ENCODE measurements at regions not wholly inside any gene's neighbourhood (a gene's known extent, or its start where the extent isn't known, plus 50 kb on each side); places are given as distances from the start of the nearest gene placed in this dataset.

- DNase-seq (ENCODE audit: low read depth) = peak; percentile 13
Observed at GRCh38 chr2:234335661-234336228, 161.1 kb downstream of the ARL4C start.

GRCh38 chr2:234334756-234335155 lies 162.1 kb downstream of the ARL4C start:
- DNase-seq (ENCODE audit: low read depth) = no peak

DNA sequence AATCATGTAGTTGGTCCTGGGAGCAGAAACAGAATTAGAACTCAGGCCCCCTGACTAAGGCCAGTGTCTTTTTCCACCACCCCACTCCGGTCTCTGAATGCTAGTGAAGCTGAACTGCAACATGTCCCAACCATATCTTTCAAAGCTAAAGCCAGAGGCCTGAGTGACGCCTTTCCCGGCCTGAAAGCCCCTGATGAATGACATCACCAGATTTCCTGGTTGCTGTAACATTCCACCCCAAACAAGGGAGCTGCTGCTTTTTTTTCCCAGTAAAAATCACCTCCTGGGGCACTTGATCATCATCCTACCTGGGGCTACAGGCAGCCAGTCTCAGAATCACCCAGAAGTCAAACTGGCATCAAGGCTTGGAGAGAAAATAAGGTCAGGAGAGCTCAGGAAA lies 162.7 kb downstream of the ARL4C start:
- DNase-seq (ENCODE audit: low read depth) = no peak

DNA sequence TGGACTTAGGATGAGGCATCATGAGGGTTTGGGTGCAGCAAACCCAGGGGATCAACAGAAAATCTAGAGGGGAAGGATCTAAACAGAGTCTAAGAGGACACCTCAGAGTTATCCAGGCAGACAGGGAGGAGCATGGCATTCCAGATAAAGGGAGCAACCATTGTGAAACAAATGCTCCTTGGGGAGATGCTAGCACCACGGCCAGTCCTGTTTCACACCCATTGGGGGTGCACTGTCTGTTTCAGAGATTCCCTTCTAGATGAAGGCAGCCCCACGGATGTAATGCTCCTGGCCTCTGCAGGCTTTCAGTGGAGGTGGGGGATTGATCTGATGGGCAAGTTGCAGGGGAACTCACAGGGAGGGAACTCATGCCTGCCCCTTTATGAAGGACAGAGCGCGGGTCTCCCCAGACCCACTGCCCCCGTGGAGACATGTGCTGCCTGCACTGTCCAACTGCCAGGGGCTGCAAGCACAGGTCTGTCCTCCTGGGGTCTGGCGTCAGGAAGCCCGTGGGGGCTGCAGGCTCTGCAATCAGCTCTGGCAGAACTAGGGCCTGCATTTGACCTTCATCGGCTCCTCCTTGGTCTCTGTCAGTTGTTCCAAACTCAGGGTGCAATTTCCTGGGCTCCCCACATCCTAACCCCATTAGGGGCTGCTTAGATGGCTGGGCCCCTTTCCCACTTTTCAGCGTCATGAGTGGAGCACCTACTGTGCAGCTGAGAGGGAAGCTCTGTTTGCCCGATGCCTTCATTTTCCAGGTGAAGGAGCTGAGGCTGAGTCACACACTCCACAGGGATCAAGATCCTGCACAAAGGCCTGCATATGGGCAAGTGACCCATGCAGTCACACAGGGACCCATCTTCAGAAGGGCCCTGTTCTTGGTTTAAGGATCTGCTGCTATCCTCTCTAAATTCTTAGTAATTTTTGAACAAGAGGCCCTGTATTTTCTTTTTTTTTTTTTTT lies 163.4 kb downstream of the ARL4C start:
- DNase-seq (ENCODE audit: low read depth) = no peak

DNA sequence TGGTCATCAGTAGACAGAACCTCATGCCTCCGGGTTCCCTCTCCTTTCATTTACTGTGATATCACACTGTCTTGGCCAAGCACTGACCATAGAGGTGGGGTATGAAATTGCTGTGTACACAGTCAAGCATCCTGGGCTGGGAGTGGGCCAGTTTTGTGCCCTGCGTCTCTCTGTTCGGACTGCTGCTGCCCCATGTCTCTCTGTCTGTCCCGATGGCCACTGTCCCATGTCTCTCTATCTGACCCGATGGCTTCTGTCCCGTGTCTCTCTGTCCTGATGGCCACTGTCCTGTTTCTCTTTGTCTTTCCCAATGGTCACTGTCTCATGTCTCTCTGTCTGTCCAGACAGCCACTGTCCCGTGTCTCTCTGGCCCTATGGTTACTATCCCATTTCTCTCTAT lies 164.9 kb downstream of the ARL4C start:
- DNase-seq (ENCODE audit: low read depth) = no peak

DNA sequence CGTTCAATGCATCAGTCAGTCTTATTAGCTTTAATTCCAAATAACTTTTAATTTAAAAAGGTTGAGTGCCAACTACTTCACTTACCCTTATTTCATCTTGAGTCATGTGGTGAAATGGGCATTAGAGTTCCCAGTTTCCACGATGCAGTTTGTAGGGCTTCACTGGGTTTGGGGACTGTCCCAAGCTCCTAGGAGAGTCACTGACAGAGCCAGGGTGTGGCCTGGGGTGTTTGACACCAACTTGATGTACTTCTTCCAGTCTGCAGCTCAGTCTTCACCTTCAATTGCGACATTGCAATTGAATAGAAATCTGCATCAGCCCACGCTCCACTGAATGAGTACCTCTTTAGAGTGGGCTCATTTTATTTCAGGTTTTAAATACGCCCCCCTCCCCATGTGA lies 165.3 kb downstream of the ARL4C start:
- no peak for DNase-seq (ENCODE audit: low read depth)

DNA sequence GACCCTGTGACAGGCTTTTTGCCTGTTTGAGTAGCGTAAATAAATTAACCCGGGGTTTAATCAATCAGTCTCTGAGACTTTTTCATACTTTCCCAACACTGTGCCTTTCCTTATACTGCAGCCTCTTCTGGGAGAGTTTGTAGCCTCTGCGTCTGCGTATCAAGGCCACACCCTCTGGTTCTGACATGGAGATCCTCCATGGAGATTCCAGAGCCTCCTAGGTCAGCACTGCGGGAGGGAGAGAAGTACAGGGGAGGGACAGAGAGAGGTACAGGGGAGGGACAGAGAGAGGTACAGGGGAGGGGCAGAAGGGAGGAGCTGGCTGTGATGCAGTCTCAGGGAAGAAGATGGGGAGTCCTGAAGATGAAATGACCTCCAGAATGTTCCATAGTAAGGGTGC lies 166.0 kb downstream of the ARL4C start:
- no peak for DNase-seq (ENCODE audit: low read depth)

GRCh38 chr2:234329202-234329960 lies 167.5 kb downstream of the ARL4C start:
- no peak for DNase-seq (ENCODE audit: low read depth)

- no peak for DNase-seq (ENCODE audit: low read depth)
Observed at GRCh38 chr2:234328444-234328990, 168.4 kb downstream of the ARL4C start.

- DNase-seq (ENCODE audit: low read depth) = no peak
Observed at GRCh38 chr2:234326694-234327093, 170.2 kb downstream of the ARL4C start.

DNA sequence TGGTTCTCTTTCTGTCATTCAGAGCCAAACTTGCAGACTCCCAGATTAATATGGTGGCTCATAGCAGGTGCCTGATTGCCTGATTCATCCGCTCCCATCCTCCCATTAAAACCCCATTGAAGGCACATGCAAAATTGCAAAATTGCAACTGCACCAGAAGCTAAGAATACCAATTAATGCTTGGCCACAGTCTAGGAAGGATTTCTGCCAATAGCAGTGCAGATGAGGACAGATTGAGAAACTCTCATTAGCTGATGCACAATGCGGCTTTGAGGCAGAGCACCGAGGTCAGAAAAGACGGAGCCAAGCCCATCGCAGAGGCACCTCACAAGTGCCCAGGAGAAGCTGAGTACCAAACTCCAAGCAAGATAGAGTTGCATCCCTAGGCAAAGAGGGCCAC lies 172.8 kb downstream of the ARL4C start:
- no peak for DNase-seq (ENCODE audit: low read depth)

GRCh38 chr2:234322766-234323465 lies 174.0 kb downstream of the ARL4C start:
- no peak for DNase-seq (ENCODE audit: low read depth)

- DNase-seq (ENCODE audit: low read depth) = no peak
Observed at GRCh38 chr2:234320066-234320465, 176.8 kb downstream of the ARL4C start.

- no peak for DNase-seq (ENCODE audit: low read depth)
Observed at GRCh38 chr2:234318361-234318760, 178.5 kb downstream of the ARL4C start.

- DNase-seq (ENCODE audit: low read depth) = no peak
Observed at GRCh38 chr2:234313558-234313957, 183.3 kb downstream of the ARL4C start.

- DNase-seq (ENCODE audit: low read depth) = no peak
Observed at GRCh38 chr2:234310166-234310565, 186.7 kb downstream of the ARL4C start.

GRCh38 chr2:234309431-234309830 lies 187.4 kb downstream of the ARL4C start:
- no peak for DNase-seq (ENCODE audit: low read depth)

- DNase-seq (ENCODE audit: low read depth) = peak; percentile 39
Observed at GRCh38 chr2:234308813-234309195, 188.1 kb downstream of the ARL4C start.

GRCh38 chr2:234308073-234308812 lies 188.6 kb downstream of the ARL4C start:
- no peak for DNase-seq (ENCODE audit: low read depth)

GRCh38 chr2:234307322-234307961 lies 189.4 kb downstream of the ARL4C start:
- DNase-seq (ENCODE audit: low read depth) = no peak

Measured in stimulated activated CD8-positive, alpha-beta memory T cell treated with anti-CD3 and anti-CD28 coated beads, Interleukin-4, amount 100 ng/mL, for 24 hours (primary cell).